K562 (cell line): ENCODE measurements at regions not wholly inside any gene's neighbourhood (a gene's known extent, or its start where the extent isn't known, plus 50 kb on each side); places are given as distances from the start of the nearest gene placed in this dataset.

Source experiments
- ATAC-seq: fragments of 200-7000 bp; cut with Tn5 transposase; 3 replicates; pipeline ENCODE4 v1.9.1; 2020; ENCODE audit warnings: moderate library complexity
- BruUV-seq: library from RNA; stranded (reverse); fragments of 400-500 nt; replicated peaks from 2 replicates; lab custom pipeline; 2021; lab: Mats Ljungman, UMichigan
- CTCF ChIA-PET: fragments of 300-600 bp; formaldehyde crosslinking; extraction: SDS; loops from one replicate; lab custom pipeline; 2021; ENCODE audit warnings: low intra/inter-chr PET ratio; lab: Yijun Ruan, JAX
- POLR2A ChIA-PET: fragments of 300-600, 350-650 bp; sonication (Branson Sonifier 250); formaldehyde crosslinking; extraction: SDS; loops from one replicate; lab custom pipeline; 2021; ENCODE audit warnings: antibody characterized with exemption, inconsistent platforms; lab: Yijun Ruan, JAX
- DNase-seq, 4 experiments: peaks; one replicate each; pipeline versions ENCODE4 v3.0.0 to v3.0.0-alpha.2; 2011 to 2018; ENCODE audit warnings: low spot score in 3 of 4, mixed read lengths in 3 of 4; ENCODE audit errors: extremely low read depth in 1 of 4
- FAIRE-seq: peaks from 2 replicates; lab custom pipeline; 2011; peaks lifted over from hg19 to GRCh38; lab: Jason Lieb, UNC
- H2AFZ ChIP-seq: 2 replicates; pipeline ENCODE4 v1.6.0; 2011; ENCODE audit warnings: low read depth, low read length, control low read depth, inconsistent platforms
- H3K27ac ChIP-seq: fragments of 200-600 bp; 3 replicates; pipeline ENCODE4 v1.8.0; 2011; ENCODE audit warnings: low read depth, mild to moderate bottlenecking, control low read depth, inconsistent platforms, low read length, moderate library complexity, mixed read lengths; ENCODE audit errors: extremely low read depth
- H3K27me3 ChIP-seq, 2 experiments: fragments of 300-600 bp in 1 of 2; 2 replicates in 1 of 2; 3 replicates in 1 of 2; pipeline versions ENCODE4 v1.6.0 to v1.8.0; 2011; ENCODE audit warnings: inconsistent platforms in 2 of 2, low read length in 2 of 2, mild to moderate bottlenecking in 1 of 2, mixed read lengths in 1 of 2, moderate library complexity in 1 of 2; ENCODE audit not compliant: control insufficient read depth in 2 of 2, insufficient read depth in 2 of 2
- H3K36me3 ChIP-seq: fragments of 300-600 bp; 3 replicates; pipeline ENCODE4 v1.8.0; 2011; ENCODE audit warnings: mild to moderate bottlenecking, low read length, inconsistent platforms; ENCODE audit not compliant: control insufficient read depth, insufficient read depth
- H3K4me1 ChIP-seq, 2 experiments: fragments of 200-600 bp in 1 of 2; replicated peaks in 1 of 2; 2 replicates in 1 of 2; 3 replicates in 1 of 2; pipeline versions ENCODE4 v1.5.1 to v1.8.0; 2011; ENCODE audit warnings: inconsistent platforms in 2 of 2, low read length in 2 of 2, mild to moderate bottlenecking in 1 of 2, mixed read lengths in 1 of 2, moderate library complexity in 1 of 2; ENCODE audit not compliant: control insufficient read depth in 2 of 2, insufficient read depth in 2 of 2
- H3K4me2 ChIP-seq: 2 replicates; pipeline ENCODE4 v1.6.1; 2011; ENCODE audit warnings: low read length, control low read depth, inconsistent platforms, mixed read lengths; ENCODE audit not compliant: insufficient read depth
- H3K4me3 ChIP-seq: fragments of 200-600 bp; sonication (generic), shearing (Covaris generic); 2 replicates; pipeline ENCODE4 v1.5.1; 2016; ENCODE audit warnings: control low read depth, inconsistent platforms
- H3K79me2 ChIP-seq: fragments of 200-600 bp; 3 replicates; pipeline ENCODE4 v1.8.0; 2011; ENCODE audit warnings: low read length, inconsistent platforms; ENCODE audit not compliant: control insufficient read depth, insufficient read depth
- H3K9ac ChIP-seq, 2 experiments: 2 replicates each; pipeline versions ENCODE4 v1.6.0 to v1.6.1; 2011; ENCODE audit warnings: low read depth in 2 of 2, low read length in 2 of 2, control low read depth in 1 of 2, inconsistent platforms in 1 of 2, mild to moderate bottlenecking in 1 of 2, mixed read lengths in 1 of 2; ENCODE audit not compliant: insufficient read depth in 1 of 2
- H3K9me1 ChIP-seq: one replicate; pipeline ENCODE4 v1.6.0; 2011; ENCODE audit warnings: inconsistent platforms, mild to moderate bottlenecking, low read length, moderate library complexity; ENCODE audit not compliant: control insufficient read depth, insufficient read depth
- H3K9me3 ChIP-seq: replicated peaks from 2 replicates; pipeline ENCODE4 v1.5.1; 2011; ENCODE audit warnings: low read depth, low read length, inconsistent platforms; ENCODE audit not compliant: control insufficient read depth, insufficient read depth
- H4K20me1 ChIP-seq: replicated peaks from 2 replicates; pipeline ENCODE4 v1.6.1; 2011; ENCODE audit warnings: low read length, inconsistent platforms, mixed read lengths; ENCODE audit not compliant: control insufficient read depth, insufficient read depth
- ATF1 ChIP-seq, 2 experiments: fragments of 450-650 bp in 1 of 2; IDR thresholded peaks; 2 replicates each; pipeline ENCODE4 v1.6.1; 2016; ENCODE audit warnings: missing compliant biosample characterization in 1 of 2, missing genetic modification characterization in 1 of 2
- FOXO4 ChIP-seq: fragments of 450-650 bp; formaldehyde crosslinking; IDR thresholded peaks from 2 replicates; pipeline ENCODE4 v1.4.0; 2020; ENCODE audit warnings: mild to moderate bottlenecking, moderate library complexity
- GATAD2A ChIP-seq: fragments of 450-650 bp; IDR thresholded peaks from 2 replicates; pipeline ENCODE4 v1.6.1; 2017
- GATAD2B ChIP-seq: fragments of 450-650 bp; IDR thresholded peaks from 2 replicates; pipeline ENCODE4 v1.6.1; 2017; ENCODE audit warnings: mild to moderate bottlenecking, borderline replicate concordance
- GMEB1 ChIP-seq: fragments of 250-450 bp; sonication (Bioruptor Pico); IDR thresholded peaks from 2 replicates; pipeline ENCODE4 v1.4.0; 2020; ENCODE audit warnings: mild to moderate bottlenecking
- HIVEP1 ChIP-seq: fragments of 250-450 bp; sonication (Bioruptor Pico); IDR thresholded peaks from 2 replicates; pipeline ENCODE4 v1.4.0; 2020; ENCODE audit warnings: mild to moderate bottlenecking
- IRF2 ChIP-seq: sonication (generic); formaldehyde crosslinking; IDR thresholded peaks from 2 replicates; pipeline ENCODE4 v1.8.1; 2022; ENCODE audit warnings: mild to moderate bottlenecking, missing genetic modification reagents
- KLF6 ChIP-seq: fragments of 250-450 bp; sonication (Bioruptor Pico); IDR thresholded peaks from 2 replicates; pipeline ENCODE4 v1.4.0; 2020; ENCODE audit warnings: mild to moderate bottlenecking, moderate library complexity, borderline replicate concordance
- NFYB ChIP-seq: IDR thresholded peaks from 2 replicates; pipeline ENCODE4 v1.6.1; 2011; ENCODE audit warnings: mild to moderate bottlenecking, moderate library complexity; ENCODE audit not compliant: insufficient read length; ENCODE audit errors: extremely low read depth
- SP2 ChIP-seq: IDR thresholded peaks from 2 replicates; pipeline ENCODE4 v1.6.1; 2011; ENCODE audit warnings: mild to moderate bottlenecking, low read depth, low read length, moderate library complexity; ENCODE audit not compliant: poor library complexity, severe bottlenecking; ENCODE audit errors: extremely low read depth
- TAL1 ChIP-seq: fragments of 450-650 bp; IDR thresholded peaks from 2 replicates; pipeline ENCODE4 v1.6.1; 2016; ENCODE audit warnings: mild to moderate bottlenecking
- TBP ChIP-seq: optimal IDR thresholded peaks from 2 replicates; pipeline ENCODE3; 2011; ENCODE audit warnings: low read depth, low read length, improper control_type of control experiment
- TCFL5 ChIP-seq: fragments of 250-450 bp; sonication (Bioruptor Pico); conservative IDR thresholded peaks from 2 replicates; pipeline ENCODE4 v1.6.1; 2021; ENCODE audit warnings: mild to moderate bottlenecking, moderate library complexity, matching md5 sums
- TEAD2 ChIP-seq: fragments of 450-650 bp; IDR thresholded peaks from 2 replicates; pipeline ENCODE4 v1.6.1; 2016; ENCODE audit warnings: missing genetic modification characterization, control low read depth, missing compliant biosample characterization
- ZBTB2 ChIP-seq: fragments of 450-650 bp; IDR thresholded peaks from 2 replicates; pipeline ENCODE4 v1.6.1; 2016; ENCODE audit warnings: antibody characterized with exemption
- ZBTB49 ChIP-seq: sonication (generic); formaldehyde crosslinking; IDR thresholded peaks from 2 replicates; pipeline ENCODE4 v1.8.0; 2022; ENCODE audit warnings: missing genetic modification reagents, mild to moderate bottlenecking, borderline replicate concordance
- ZC3H11A ChIP-seq: IDR thresholded peaks from 2 replicates; pipeline ENCODE4 v1.6.1; 2012; ENCODE audit warnings: low read depth, low read length, improper control_type of control experiment
- ZNF12 ChIP-seq: sonication (generic); formaldehyde crosslinking; IDR thresholded peaks from 2 replicates; pipeline ENCODE4 v1.4.0; 2020; ENCODE audit warnings: mild to moderate bottlenecking, missing genetic modification reagents
- WGBS: fragments of 100-300 bp; shearing (Covaris generic); methylation state at CpG from one replicate; pipeline ENCODE4 v1.1.6; 2016; ENCODE audit warnings: low coverage, mixed read lengths; ENCODE audit not compliant: insufficient coverage; ENCODE audit errors: missing lambda C conversion rate; 5-methylcytosine and 5-hydroxymethylcytosine counted together
- in situ Hi-C: fragments of 300-500 bp; cut with MboI; formaldehyde crosslinking; loops from 4 replicates; pipeline ENCODE4 v1.15.0; 2018; ENCODE audit warnings: inconsistent platforms, mixed read lengths
- intact Hi-C: fragments of 100-400 bp; cut with micrococcal nuclease; formaldehyde crosslinking; loops from 2 replicates; pipeline ENCODE4 v1.14.2; 2022

- FAIRE-seq: no peak
- TF ChIP-seq TEAD2 (tag) (no peak), TBP (no peak), GATAD2B (no peak), IRF2 (CRISPR knock-in tag) (no peak), ZBTB49 (CRISPR knock-in tag) (no peak), KLF6 (CRISPR knock-in tag) (no peak), ZBTB2 (no peak), FOXO4 (CRISPR knock-in tag) (no peak), HIVEP1 (CRISPR knock-in tag) (no peak), TCFL5 (no peak), TAL1 (no peak), ATF1 (CRISPR knock-in tag; IDR thresholded peaks at IDR 0.05) (no peak), ATF1 (tag; IDR thresholded peaks at IDR 0.05) (no peak), SP2 (no peak), GATAD2A (no peak), NFYB (no peak), ZC3H11A (no peak), GMEB1 (CRISPR knock-in tag) (no peak), ZNF12 (CRISPR knock-in tag) (no peak)
Measured at GRCh38 chr11:29320196-29320595, 696.6 kb downstream of the KCNA4 start.

More at GRCh38 chr11:29320196-29320595, 696.6 kb downstream of the KCNA4 start:
- Histone ChIP-seq H4K20me1 (no peaks in the 10 kb centered on the region), H3K27ac (no peak overlapping the region), H3K4me1 (no peaks in the 10 kb centered on the region), H3K79me2 (no peaks in the 10 kb centered on the region), H2AFZ (no peak overlapping the region), H3K4me2 (no peak overlapping the region), H3K9ac (no peak overlapping the region), H3K27me3 (no peaks in the 10 kb centered on the region), H3K9me3 (no peaks in the 10 kb centered on the region), H3K9me1 (no peaks in the 10 kb centered on the region), H3K4me3 (no peak overlapping the region), H3K36me3 (no peaks in the 10 kb centered on the region)
- ChIA-PET POLR2A (no interaction called here), CTCF (no interaction called here)
- no peak for DNase-seq
- intact Hi-C loops: no loop called here
- in situ Hi-C loops: no loop called here
- BruUV-seq: no TSS peak
- ATAC-seq: no peak
- 0% methylated on average over 2 of the region's 2 CpGs for WGBS
